HL-60 (cell line): ENCODE measurements at regions not wholly inside any gene's neighbourhood (a gene's known extent, or its start where the extent isn't known, plus 50 kb on each side); places are given as distances from the start of the nearest gene placed in this dataset.

Source experiments
- DNase-seq, 2 experiments: peaks; one replicate each; pipeline ENCODE4 v3.0.0-alpha.2; 2010 to 2020; ENCODE audit warnings: low read depth in 1 of 2, low spot score in 1 of 2
- H3K27ac ChIP-seq: fragments of 250-450 bp; sonication (Bioruptor Pico); replicated peaks from 2 replicates; pipeline ENCODE4 v1.5.1; 2020; ENCODE audit warnings: mild to moderate bottlenecking, moderate library complexity
- H3K27me3 ChIP-seq: fragments of 250-450 bp; sonication (Bioruptor Pico); 2 replicates; pipeline ENCODE4 v1.5.1; 2021; ENCODE audit warnings: mild to moderate bottlenecking, moderate library complexity; ENCODE audit not compliant: insufficient read depth, poor library complexity, severe bottlenecking
- H3K4me3 ChIP-seq: replicated peaks from 2 replicates; pipeline ENCODE4 v1.5.1; 2011; ENCODE audit warnings: mild to moderate bottlenecking, control low read depth, low read length; ENCODE audit not compliant: insufficient read depth
- GABPA ChIP-seq: IDR thresholded peaks from 2 replicates; pipeline ENCODE4 v1.6.1; 2012; ENCODE audit warnings: low read depth
- POLR2AphosphoS5 ChIP-seq: IDR thresholded peaks from 2 replicates; pipeline ENCODE4 v1.6.1; 2012; ENCODE audit warnings: low read depth
- SPI1 ChIP-seq: IDR thresholded peaks from 2 replicates; pipeline ENCODE4 v1.6.1; 2012; ENCODE audit warnings: low read depth, mild to moderate bottlenecking, borderline replicate concordance
- TF ChIP-seq, protein P1 (sequence below): IDR thresholded peaks from 2 replicates; pipeline ENCODE4 v1.6.1; 2012; ENCODE audit warnings: low read depth; ENCODE audit not compliant: insufficient replicate concordance
- TF ChIP-seq, protein P2 (sequence below): IDR thresholded peaks from one replicate; pipeline ENCODE4 v1.5.1; 2011; ENCODE audit warnings: low read length, control low read depth, inconsistent platforms; ENCODE audit not compliant: insufficient read depth

DNA sequence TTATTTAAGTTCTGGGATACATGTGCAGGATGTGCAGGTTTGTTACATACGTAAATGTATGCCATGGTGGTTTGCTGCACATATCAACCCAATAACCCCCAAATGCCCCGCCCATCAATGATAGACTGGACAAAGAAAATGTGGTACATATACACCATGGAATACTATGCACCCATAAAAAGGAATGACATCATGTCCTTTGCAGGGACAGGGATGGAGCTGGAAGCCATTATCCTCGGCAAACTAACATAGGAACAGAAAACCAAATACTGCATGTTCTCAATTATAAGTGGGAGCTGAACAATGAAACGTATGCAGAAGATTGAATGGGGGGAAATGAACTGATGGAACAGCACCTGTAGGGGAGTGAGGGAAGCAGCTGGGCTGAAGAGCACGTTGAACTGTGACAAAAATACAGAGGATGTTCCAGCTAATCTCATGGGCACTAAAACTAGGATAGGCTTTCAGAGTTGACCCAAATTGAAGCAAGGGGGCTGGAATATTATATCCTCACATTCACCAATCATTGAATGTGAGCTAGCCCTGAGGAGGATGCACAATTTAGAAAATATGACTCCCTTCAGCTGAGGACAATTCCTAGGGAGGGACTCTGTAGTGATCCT lies 70.5 kb upstream of the OSMR start:
- DNase-seq, result no peak
- TF ChIP-seq POLR2AphosphoS5 (no peak), GABPA (no peak), SPI1 (no peak)
- TF ChIP-seq, protein P1, sequence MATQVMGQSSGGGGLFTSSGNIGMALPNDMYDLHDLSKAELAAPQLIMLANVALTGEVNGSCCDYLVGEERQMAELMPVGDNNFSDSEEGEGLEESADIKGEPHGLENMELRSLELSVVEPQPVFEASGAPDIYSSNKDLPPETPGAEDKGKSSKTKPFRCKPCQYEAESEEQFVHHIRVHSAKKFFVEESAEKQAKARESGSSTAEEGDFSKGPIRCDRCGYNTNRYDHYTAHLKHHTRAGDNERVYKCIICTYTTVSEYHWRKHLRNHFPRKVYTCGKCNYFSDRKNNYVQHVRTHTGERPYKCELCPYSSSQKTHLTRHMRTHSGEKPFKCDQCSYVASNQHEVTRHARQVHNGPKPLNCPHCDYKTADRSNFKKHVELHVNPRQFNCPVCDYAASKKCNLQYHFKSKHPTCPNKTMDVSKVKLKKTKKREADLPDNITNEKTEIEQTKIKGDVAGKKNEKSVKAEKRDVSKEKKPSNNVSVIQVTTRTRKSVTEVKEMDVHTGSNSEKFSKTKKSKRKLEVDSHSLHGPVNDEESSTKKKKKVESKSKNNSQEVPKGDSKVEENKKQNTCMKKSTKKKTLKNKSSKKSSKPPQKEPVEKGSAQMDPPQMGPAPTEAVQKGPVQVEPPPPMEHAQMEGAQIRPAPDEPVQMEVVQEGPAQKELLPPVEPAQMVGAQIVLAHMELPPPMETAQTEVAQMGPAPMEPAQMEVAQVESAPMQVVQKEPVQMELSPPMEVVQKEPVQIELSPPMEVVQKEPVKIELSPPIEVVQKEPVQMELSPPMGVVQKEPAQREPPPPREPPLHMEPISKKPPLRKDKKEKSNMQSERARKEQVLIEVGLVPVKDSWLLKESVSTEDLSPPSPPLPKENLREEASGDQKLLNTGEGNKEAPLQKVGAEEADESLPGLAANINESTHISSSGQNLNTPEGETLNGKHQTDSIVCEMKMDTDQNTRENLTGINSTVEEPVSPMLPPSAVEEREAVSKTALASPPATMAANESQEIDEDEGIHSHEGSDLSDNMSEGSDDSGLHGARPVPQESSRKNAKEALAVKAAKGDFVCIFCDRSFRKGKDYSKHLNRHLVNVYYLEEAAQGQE, result no peak
- TF ChIP-seq, protein P2, sequence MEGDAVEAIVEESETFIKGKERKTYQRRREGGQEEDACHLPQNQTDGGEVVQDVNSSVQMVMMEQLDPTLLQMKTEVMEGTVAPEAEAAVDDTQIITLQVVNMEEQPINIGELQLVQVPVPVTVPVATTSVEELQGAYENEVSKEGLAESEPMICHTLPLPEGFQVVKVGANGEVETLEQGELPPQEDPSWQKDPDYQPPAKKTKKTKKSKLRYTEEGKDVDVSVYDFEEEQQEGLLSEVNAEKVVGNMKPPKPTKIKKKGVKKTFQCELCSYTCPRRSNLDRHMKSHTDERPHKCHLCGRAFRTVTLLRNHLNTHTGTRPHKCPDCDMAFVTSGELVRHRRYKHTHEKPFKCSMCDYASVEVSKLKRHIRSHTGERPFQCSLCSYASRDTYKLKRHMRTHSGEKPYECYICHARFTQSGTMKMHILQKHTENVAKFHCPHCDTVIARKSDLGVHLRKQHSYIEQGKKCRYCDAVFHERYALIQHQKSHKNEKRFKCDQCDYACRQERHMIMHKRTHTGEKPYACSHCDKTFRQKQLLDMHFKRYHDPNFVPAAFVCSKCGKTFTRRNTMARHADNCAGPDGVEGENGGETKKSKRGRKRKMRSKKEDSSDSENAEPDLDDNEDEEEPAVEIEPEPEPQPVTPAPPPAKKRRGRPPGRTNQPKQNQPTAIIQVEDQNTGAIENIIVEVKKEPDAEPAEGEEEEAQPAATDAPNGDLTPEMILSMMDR, result no peak
- H3K27ac ChIP-seq, result no peak overlapping the region
- no peak overlapping the region for H3K4me3 ChIP-seq
- no peaks in the 10 kb centered on the region for H3K27me3 ChIP-seq

DNA sequence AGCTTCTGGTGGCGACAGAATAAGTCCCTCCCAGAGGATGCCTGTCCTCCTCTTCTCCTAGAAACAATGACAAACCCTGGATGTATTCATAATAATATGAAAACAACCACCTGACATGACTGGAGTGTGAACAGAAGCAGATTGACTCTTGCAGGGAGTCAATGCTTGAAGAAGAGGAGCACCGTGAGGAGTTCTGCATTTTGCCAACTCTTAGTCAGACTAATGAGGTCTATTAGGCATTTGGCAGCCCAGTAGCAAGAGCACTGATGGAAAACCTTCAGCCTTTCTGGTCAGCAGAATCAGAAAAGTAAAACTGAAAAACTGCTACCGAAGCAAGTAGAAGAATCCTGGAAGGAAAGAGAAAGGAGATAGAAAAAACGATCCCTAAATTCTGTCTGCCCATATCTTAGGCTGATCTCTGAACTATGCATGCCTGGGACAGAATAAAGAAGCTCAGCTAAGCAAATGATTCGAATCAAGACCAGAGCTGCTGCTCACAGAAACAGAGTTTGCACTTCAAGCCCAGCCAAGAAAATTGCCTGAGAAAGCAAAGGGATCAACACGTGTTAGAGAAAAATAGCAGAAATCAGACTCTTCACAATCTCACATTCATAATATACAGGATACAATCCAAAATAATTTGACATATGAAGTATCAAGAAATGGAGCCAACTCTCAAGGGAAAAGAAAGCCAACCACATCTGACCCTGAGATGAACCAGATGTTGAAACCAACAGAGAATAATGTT lies 69.5 kb upstream of the OSMR start:
- TF ChIP-seq, protein P1, result no peak
- no peak for TF ChIP-seq SPI1
- TF ChIP-seq, protein P2, result no peak
- no peak for TF ChIP-seq POLR2AphosphoS5
- no peak for TF ChIP-seq GABPA

DNA sequence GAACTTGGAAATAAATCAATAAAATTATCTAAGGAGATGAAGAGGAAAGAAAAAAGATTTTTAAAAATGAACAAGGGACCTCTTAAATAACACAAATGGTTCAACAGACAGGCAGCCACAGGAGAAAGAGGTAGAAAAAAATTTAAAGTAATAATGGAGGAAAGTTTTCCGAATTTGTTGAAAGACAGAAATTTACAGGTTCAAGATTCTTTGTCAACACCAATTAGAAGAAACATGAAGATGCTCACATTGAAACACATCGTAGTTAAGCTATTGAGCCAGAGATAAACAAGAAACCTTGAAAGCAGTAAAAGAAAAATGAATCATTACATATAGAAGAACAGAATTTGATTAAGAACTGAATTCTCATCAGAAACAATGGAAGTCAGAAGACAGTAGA lies 68.7 kb upstream of the OSMR start:
- Histone ChIP-seq H3K27ac (no peak overlapping the region), H3K4me3 (no peak overlapping the region), H3K27me3 (no peaks in the 10 kb centered on the region)

More for the DNA sequence above, 69.5 kb upstream of the OSMR start:
- Histone ChIP-seq H3K4me3 (no peak overlapping the region), H3K27ac (no peak overlapping the region), H3K27me3 (no peaks in the 10 kb centered on the region)
- DNase-seq, result no peak

More for the DNA sequence above, 68.7 kb upstream of the OSMR start:
- no peak for DNase-seq
- TF ChIP-seq POLR2AphosphoS5, result no peak
- TF ChIP-seq GABPA, result no peak
- TF ChIP-seq, protein P1, result no peak
- no peak for TF ChIP-seq SPI1
- TF ChIP-seq, protein P2, result no peak
